Kidney (tissue), 13 donors: ENCODE measurements at regions not wholly inside any gene's neighbourhood (a gene's known extent, or its start where the extent isn't known, plus 50 kb on each side); places are given as distances from the start of the nearest gene placed in this dataset.

Source experiments
- DNase-seq, 5 donors: peaks; one replicate each; pipeline ENCODE4 v3.0.0-alpha.2; 2013 to 2020
- FAIRE-seq: peaks from 2 replicates; lab custom pipeline; 2012; peaks lifted over from hg19 to GRCh38; lab: Jason Lieb, UNC
- H3K27ac ChIP-seq, 2 donors: one replicate each; pipeline ENCODE4 v1.7.0; 2013; ENCODE audit warnings: low read depth in 2 of 2, low read length in 2 of 2, inconsistent platforms in 1 of 2
- H3K27me3 ChIP-seq: one replicate; pipeline ENCODE4 v1.7.1; 2013; ENCODE audit warnings: low read length, inconsistent platforms; ENCODE audit not compliant: control insufficient read depth, insufficient read depth
- H3K36me3 ChIP-seq, 3 donors: one replicate each; pipeline versions ENCODE4 v1.7.0 to v1.7.1; 2013; ENCODE audit warnings: low read length in 3 of 3, control low read depth in 1 of 3, inconsistent platforms in 1 of 3; ENCODE audit not compliant: insufficient read depth in 3 of 3, control insufficient read depth in 2 of 3
- H3K4me1 ChIP-seq, 3 donors: one replicate each; pipeline versions ENCODE4 v1.7.0 to v1.7.1; 2013; ENCODE audit warnings: low read length in 3 of 3, inconsistent platforms in 1 of 3, low read depth in 1 of 3; ENCODE audit not compliant: control insufficient read depth in 2 of 3, insufficient read depth in 2 of 3
- H3K4me3 ChIP-seq, 3 donors: one replicate each; pipeline versions ENCODE4 v1.7.0 to v1.8.1; 2013; ENCODE audit warnings: low read length in 3 of 3, control low read depth in 1 of 3, inconsistent platforms in 1 of 3
- H3K9ac ChIP-seq, 3 donors: one replicate each; pipeline versions ENCODE4 v1.7.0 to v1.7.1; 2013; ENCODE audit warnings: low read length in 3 of 3, control low read depth in 1 of 3, inconsistent platforms in 1 of 3
- H3K9me3 ChIP-seq, 3 donors: one replicate each; pipeline versions ENCODE4 v1.7.0 to v1.7.1; 2013; ENCODE audit warnings: low read length in 3 of 3, control low read depth in 1 of 3, inconsistent platforms in 1 of 3; ENCODE audit not compliant: control insufficient read depth in 2 of 3, insufficient read depth in 1 of 3
- CTCF ChIP-seq: IDR thresholded peaks from 3 replicates; pipeline ENCODE4 v1.5.1; 2012; ENCODE audit warnings: mild to moderate bottlenecking, moderate library complexity, borderline replicate concordance; ENCODE audit not compliant: insufficient read depth; ENCODE audit errors: extremely low read depth
- intact Hi-C: fragments of 100-400 bp; cut with DNase I; formaldehyde crosslinking; loops from one replicate; pipeline ENCODE4 v1.11.1; 2022
- donor health status: control.
- donor health status: control.
- donor health status: control.
- donor health status: control.
- donor health status: control.
- donor health status: DM: yes; HTN: yes; CAD: no.
- donor health status: Normal renal cell carcinoma (clear cell type).

GRCh38 chr16:72443809-72444208 lies 271.9 kb upstream of the PMFBP1 start:
- H3K36me3 ChIP-seq, result no peaks in the 10 kb centered on the region
- peaks cover 0 to 11% (median 0%) of the 10 kb centered on the region in 3 donors for H3K9me3 ChIP-seq
- FAIRE-seq (no peak), DNase-seq (no peak)
- no peak overlapping the region for H3K4me3 ChIP-seq
- H3K4me1 ChIP-seq, result no peaks in the 10 kb centered on the region
- no peak overlapping the region for H3K9ac ChIP-seq
- no peak overlapping the region for H3K27ac ChIP-seq
- intact Hi-C loops, result no loop called here
- TF ChIP-seq CTCF, result no peak
- H3K27me3 ChIP-seq, result no peaks in the 10 kb centered on the region

- DNase-seq, result no peak
- Histone ChIP-seq H3K36me3 (no peaks in the 10 kb centered on the region), H3K27ac (no peak overlapping the region), H3K9ac (no peak overlapping the region), H3K27me3 (no peaks in the 10 kb centered on the region), H3K4me1 (no peaks in the 10 kb centered on the region), H3K9me3 (peaks cover 0 to 11% (median 0%) of the 10 kb centered on the region in 3 donors), H3K4me3 (no peak overlapping the region)
- intact Hi-C loops, result no loop called here
- FAIRE-seq, result no peak
- TF ChIP-seq CTCF, result no peak
These were observed 270.6 kb upstream of the PMFBP1 start for GRCh38 chr16:72442385-72443158.

GRCh38 chr16:72437891-72438290 lies 265.9 kb upstream of the PMFBP1 start:
- Histone ChIP-seq H3K9me3 (peaks cover 0 to 21% (median 11%) of the 10 kb centered on the region in 3 donors), H3K27ac (no peak overlapping the region), H3K36me3 (no peaks in the 10 kb centered on the region), H3K4me3 (no peak overlapping the region), H3K9ac (no peak overlapping the region), H3K4me1 (no peaks in the 10 kb centered on the region), H3K27me3 (no peaks in the 10 kb centered on the region)
- intact Hi-C loops, result no loop called here
- FAIRE-seq, result no peak
- no peak for DNase-seq
- no peak for TF ChIP-seq CTCF
